GM18519 (cell line): ENCODE measurements at regions not wholly inside any gene's neighbourhood (a gene's known extent, or its start where the extent isn't known, plus 50 kb on each side); places are given as distances from the start of the nearest gene placed in this dataset.

Experiments used
- ATAC-seq: cut with Tn5 transposase; IDR thresholded peaks from one replicate; pipeline ENCODE4 v1.9.1; 2021; ENCODE audit warnings: mild to moderate bottlenecking, moderate library complexity; ENCODE audit not compliant: unreplicated experiment, low FRiP score

DNA sequence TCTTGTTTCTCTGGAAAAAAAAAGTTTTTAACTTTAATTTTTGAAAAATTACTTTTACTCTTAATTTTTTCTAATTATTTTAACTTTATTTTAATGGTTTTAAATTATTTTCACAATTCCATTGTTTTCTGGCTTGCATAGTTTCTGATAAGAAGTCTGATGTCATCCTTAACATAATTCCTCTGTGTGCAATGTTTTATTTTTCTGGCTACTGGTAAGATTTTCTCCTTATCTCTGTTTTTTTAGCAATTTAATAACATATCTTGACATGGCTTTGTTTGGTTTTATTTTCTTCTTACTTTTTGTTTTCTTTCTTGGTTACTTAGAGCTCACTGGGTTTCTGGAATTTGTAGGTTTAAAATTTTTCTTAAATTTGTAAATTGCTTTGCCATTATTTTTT is 114.8 kb downstream of the TBXT start:
- no peak for ATAC-seq

DNA sequence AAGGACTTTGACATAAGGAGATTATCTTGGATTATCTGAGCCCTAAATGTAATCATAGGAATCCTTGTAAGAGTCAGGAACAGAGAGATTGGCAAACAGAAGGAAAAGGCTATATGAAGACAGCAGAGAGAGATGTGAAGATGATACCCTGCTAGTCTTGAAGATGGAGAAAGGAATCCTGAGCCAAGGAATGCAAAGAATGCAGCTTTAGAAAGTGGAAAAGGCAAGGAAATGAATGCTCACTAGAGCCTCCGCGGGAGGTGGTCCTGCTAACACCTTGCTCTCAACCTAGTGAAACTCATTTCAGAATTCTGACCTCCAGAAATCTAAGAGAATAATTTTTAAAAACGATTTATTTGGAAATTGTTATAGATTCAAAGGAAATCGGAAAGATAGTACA is 117.1 kb downstream of the TBXT start:
- no peak for ATAC-seq

DNA sequence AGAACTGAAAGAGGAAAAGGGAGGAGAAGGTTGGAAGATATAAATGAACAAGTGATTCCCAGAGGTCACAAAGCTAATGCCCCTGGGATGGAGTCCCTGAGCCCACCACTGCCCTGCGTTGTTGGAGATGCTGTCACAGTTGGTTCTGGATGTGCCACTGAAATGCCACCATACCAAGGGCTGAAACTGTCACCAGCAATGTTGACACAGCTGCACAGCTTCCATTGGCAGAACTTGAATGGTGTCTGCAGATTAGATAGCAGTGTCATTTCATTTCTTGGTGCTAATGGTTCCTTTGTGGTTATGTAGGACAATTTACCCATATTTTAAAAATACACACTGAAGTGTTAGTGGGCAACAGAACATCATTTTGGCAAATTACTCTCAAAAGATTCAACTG is 120.7 kb downstream of the TBXT start:
- ATAC-seq: no peak

DNA sequence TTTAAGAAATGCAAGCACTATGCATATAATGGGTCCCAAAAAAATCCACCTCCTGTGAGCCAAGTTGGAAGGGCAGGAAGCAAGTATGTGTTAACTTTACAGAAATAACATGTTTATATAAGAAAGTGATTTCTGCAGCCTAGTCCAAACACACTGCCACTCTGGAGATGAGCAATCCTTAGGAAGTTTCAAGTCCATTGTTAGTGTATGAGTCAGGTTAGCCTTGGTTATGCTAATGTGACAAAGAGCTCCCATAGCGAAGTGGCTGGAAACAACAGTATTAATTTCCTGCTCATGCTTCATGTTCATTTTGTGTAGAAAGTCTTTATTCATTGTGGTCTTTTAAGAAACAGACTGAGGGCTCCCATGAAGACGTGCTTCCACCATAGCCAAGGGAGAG is 121.4 kb downstream of the TBXT start:
- ATAC-seq: no peak

DNA sequence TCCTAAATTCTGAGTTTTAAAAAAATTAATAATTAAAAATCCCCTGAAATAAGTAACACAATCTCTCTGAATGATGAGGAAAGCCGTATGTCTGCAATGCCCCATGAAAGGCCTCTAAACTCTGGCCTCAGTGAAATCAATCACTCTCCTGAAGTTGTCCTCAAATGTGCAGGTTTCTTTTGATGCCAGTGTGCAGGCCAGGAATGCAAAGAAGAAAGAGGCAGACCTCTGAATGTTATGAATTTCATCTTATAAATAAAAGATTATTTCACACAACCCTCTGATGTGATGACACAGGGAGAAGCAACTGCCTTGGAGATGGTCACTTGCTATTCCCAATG is 121.8 kb downstream of the TBXT start:
- ATAC-seq: no peak

DNA sequence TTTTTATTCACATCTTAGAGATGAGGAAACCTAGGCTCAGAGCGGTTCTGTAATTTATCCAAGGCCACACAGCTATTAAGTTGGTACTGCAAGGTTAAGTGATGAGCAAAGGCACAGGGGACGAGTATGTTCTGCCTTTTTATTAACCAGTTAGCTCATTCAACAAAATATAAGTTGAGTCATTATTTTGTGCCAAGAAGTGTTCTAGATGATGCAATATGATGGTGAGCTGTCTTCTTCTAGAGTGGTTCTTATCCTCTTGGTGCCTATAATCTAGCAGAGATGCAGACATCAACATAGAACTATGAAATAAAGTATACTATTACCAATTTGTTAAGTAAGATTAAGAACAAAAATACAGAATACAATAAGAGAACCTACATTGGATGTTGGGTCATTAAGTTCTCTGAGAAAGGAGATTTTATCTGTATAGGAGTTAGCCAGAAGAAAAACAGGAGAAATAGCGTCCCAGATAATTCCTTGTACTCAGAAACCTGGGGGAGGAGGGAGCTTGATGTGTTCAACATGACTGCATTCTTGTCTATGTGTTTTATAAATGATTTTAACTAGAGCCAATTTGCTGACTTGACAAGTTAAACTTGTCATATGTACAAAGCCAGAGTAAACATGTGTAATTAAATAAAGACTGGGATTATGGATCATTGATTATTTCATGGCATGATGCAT is 122.3 kb downstream of the TBXT start:
- ATAC-seq: no peak

DNA sequence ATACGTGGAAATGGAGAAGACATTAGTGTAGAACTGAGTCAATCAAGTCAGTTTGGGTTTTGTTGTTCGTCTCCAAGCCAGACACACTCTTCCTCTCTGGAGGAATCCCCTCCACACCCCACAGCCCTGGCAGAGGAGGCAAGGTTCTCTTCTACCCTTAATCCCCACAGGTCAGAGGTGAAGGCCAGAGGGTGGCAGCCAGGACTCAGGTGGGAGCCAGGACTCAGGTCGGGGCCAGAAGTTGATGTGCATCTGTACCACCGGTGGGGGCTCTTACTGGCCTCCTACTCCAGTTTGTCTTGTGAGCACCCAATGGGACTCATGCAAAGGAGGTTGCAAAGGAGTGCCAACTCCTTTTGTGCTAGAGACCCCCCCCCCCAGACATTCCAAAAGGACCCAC is 126.4 kb downstream of the TBXT start:
- ATAC-seq: no peak

DNA sequence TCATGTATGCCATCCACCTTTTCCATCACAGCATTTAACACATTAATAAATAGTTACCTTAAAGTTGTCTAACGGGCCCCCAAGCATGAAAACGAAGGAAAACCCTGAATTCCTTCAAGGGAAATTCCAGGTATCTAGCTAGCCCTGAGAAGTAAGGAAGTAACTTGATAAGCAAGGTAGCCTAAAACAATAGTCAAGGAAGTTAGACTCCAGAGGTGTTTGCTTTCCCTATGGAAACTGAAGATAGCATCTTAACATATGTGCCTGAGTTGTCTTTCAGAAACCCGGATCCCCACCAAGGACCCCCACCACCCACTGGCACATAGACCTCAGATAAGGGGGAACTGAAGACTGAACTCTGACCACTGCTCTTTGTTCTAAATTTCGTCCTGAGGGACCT is 127.4 kb downstream of the TBXT start:
- ATAC-seq: no peak

DNA sequence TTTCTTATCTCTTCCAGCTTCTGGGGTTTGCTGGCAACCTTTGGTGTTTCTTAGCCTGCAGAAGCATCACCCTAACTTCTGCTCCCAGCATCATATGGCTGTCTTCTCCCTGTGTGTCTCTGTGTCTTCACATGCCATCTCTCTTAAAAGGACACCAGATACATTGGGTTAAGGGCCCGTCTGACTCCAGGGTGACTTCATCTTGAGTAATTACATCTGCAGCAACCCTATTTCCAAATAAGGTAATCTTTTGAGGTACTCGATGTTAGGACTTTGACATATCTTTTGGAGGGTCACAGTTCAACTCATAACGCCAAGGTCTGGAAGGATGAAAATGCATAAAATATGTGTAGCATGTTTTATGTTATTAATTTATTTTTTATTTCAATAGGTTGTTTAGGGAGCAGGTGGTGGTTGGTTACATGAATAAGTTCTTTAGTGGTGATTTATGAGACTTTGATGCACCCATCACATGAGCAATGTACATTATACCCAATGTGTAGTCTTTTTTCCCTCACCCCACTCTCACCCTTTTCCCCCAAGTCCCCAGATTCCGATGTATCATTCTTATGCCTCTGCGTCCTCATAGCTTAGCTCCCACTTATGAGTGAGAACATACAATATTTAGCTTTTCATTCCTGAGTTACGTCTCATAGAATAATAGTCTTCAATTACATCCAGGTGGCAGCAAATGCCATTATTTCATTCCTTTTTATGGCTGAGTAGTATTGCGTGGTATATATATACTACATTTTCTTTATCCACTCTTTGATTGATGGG is 131.1 kb downstream of the TBXT start:
- ATAC-seq: no peak

DNA sequence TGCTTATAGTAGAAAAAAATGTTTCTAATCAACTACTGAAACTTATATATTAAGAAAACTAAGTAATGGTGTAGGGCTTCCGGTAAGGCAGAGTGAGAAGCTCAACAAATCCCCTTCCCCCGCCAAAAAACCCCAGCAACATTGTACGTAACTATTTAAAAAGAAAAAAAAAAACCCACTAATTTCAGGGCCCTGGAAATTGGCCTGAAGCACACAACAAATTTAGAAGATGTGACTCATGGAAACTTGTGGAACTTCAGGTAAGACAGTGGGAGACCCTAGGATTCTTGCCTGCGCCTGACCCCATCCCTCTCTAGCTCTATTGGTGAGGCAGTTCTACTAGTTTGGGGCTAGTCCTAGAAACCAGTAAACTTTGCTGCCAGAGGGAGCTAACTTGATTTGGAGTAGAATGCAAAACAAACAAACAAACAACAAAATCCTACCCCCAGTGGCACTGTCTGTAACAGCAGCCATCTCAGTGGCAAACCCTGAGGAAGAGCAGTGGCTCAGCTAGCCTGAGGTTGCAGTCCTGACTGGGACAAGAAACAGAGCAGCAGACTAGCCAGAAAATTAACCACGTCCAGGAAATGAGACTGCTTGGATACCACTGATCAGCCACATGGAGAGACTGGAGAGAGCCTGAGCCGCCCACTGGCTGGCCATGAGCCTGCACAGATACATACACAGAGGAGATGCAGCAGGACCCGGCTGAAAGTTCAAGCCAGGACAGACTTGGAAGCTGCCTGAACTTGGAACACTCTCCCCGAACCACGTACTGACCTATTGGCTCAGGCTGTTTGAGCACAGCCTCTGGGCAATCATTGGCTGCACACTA is 135.1 kb downstream of the TBXT start:
- no peak for ATAC-seq

DNA sequence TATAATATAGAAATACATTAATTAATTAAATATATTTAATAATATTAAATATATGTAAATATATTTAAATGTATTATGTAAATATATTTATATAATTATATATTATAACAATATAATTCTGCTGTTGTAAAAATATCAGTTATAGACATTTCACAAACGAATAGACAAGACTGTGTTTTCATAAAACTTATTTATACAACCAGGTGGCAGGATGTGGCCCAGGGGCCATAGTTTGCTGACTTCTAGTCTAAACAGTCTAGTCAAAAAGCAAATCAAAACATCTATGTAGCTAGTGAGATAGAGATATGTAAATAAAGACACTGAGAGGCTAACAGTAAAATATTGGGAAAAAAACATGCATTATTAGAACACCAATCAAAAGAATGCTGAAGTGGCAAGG is 136.4 kb downstream of the TBXT start:
- no peak for ATAC-seq

DNA sequence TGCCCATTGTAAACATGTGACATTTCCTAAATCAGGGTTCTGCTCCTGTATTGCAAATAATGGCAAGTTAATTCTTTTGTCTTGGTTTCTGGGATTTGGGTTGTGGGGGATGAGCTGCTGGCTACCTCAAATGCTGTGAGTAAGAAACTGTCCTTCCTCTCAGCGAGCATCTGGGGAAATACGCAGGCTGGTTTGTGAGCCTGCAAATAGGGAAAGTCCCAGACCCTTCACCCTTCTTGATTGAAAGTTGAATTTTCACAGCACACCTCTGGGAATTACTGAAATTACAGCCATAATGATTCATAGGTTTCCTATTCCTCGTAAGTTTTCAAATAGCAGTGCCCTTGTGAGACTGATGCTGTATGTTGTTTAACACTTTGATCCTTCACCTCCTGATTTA is 138.1 kb downstream of the TBXT start:
- no peak for ATAC-seq

DNA sequence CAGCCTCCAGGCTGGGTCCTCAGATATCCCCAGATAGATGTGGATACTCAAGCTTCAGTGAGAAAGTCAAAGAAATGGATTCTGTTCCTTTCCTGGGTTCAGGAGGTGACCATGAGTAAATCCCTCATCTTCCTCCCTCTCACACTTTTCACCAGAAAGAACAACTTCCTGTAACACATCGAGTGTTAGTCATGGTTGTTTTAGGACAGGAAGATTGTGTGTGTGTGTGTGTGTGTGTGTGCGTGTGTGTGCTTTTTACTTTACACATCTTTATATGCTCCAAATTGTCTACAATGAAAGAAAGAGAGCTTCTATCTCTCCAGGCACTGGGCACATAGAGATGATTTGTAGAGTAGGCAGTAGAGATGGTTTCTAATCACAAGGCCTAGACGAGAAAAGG is 139.9 kb downstream of the TBXT start:
- ATAC-seq: no peak

DNA sequence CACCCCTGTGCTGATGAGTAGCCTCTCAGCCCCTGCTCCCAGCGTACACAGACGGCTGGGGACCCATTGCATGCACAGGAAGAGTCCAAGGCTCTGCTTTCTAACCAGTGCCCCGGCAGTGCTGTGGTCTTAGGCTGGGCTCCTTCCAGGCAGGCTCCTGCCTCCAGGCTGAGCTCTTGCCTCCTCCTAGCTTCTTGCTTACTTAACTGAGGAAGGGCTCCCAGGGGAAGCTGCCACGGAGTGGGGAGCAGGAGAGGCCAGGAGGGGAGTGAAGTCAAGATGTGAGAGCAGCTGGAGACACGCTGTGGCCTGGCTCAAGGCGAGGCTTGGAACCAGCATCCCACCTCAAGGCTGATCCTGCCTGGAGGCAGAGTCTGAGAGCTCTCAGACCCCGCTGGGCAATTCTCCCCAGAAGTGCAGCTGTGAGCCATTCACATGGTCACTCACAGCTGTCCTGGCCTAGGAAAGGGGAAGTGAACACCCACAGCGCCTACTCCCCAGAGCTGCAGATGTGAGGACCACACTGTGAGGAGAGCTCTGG is 141.0 kb downstream of the TBXT start:
- ATAC-seq: no peak

DNA sequence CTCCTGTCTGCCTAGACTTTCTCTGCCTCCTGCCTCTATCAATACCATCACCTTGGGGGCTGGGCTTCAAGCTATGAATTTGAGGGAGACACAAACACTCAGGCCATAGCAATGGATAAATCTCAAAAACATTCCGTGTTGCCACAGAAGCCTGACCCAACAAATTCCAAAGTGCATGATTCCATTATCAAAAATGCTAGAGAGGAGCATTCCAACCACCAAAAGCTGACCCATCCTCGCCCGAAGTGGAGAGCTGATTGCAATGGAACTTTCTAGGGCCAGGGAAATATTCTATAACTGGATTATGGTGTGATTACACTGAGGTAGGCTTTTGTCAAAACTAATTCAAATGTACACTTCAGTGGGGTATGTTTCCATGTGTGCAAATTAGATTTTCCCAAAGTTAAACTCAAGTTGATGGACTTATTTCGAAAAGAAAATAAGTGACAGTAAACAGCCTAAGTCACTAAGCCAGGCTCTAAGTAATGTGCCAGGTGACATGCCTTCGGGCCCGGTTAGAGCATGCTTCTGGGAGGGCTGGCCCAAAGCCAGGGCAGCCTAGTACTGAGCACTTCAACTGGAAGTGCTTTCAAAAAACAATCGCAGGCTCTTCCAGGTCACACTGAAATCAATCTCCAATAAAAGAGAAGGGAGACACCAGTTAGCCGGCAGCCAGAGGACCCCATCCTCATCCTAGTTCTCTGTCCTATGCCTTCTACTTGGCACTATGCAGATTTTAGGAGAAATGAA is 142.3 kb downstream of the TBXT start:
- no peak for ATAC-seq

DNA sequence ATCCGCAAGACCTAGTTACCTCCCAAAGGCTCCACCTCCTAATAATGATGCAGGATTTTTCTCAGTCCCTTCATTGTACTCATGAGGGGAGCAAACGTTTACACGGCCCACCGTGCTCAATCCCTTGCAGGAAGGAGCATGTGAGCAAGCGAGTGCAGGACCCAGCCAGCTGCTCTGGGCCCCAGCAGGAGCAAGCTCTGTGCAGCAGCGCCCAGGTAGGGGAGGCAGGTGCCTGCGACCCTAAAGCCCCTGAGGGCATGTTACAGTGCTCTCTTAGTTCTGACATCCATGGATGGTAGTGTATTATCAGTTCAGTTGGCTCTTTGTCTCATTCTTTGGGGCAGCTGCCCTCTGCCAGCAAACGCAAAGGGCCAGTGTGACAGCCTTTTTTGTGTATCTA is 143.4 kb downstream of the TBXT start:
- ATAC-seq: no peak

DNA sequence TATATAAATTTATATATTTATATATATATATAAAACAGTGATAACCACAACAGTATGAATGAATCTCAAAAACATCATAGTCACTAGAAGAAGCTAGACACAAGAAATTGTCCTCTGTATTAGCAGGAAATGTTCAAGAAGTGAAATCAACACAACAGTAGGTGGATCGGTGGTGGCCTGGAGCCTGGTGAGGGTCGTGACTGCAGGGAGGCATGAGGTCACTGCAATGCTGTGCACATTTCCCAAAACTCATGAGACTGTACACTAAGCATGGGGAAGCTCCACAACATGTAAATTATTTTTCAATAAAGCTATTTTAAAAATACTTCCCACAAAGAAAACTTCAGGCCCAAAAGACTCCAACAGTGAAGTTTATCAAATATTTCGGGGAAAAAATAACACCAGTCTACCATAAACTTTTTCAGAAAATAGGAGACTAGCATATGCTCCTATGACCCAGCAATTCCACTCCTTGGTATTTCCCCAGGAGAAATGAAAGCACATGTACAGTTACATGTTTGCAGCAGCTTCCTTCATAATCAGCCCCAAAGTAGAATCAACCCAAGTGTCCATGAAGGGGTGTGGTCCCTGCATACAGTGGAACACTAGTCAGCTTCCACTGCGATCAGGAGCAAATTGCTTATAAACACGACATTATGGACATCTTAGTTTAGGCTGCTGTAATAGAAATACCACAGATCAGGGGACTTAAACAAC is 144.2 kb downstream of the TBXT start:
- no peak for ATAC-seq

DNA sequence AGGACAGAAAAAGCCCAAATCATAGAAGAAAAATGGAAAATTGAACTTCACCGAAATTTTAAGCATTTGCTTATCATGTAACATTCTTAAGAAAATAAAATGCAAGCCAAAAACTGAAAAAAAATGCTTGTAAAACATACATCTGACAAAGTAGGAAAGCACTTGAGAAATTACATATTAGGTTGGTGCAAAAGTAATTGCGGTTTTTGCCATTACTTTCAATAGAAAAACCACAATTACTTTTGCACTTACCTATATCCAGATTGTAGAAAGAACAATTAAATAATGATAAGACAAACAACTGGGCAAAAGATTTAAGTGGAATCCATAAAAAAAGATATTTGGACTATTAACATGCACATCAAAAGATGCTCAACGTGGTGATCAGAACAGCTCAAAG is 146.2 kb downstream of the TBXT start:
- ATAC-seq: no peak

DNA sequence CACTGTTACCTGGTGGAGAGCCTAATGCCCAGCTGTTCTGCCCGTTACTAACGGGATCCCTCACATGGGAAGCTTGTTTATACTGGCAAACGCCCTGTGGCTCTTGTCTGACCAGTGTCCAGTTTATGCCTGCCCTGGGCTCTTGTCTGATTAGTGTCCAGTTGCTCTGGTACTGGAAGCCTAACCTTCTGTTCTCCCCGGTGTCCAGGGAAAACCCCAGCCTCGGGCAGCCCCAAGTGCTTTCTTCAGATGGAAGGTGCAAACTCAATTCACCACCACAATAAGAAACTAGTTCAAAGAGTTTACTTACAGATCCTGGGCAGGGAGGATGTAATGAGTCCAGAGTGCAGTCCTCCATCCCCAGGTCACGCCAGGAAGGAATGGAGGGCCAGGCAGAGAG is 148.4 kb downstream of the TBXT start:
- ATAC-seq: no peak

DNA sequence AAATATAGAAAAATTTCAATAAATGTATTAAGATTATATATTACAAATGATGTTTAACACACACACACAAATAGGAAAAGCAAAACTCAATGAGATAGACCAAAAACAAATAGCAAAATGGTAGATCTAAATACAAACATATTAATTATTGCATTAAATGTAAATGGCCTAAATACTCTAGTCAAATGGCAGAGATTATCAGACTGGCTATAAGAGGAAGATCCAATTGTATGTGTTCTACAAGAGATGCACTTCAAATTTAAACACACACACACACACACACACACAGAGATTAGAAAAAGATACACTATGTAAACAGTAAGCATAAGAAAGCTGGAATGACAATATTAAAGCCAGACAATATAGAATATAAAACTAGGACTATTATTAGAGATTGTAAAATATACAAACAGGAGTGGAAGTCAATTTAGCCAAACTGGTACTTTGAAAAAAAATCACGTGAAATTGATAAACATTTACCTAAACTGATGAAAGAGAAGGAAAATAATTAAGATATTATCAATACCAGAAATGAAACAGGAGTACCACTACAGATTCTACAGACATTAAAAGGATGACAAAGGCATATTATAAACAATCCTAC is 150.5 kb downstream of the TBXT start:
- no peak for ATAC-seq
